Endodermal cell (in vitro differentiated cells): ENCODE measurements at regions not wholly inside any gene's neighbourhood (a gene's known extent, or its start where the extent isn't known, plus 50 kb on each side); places are given as distances from the start of the nearest gene placed in this dataset.

Experiments
- DNase-seq: peaks from one replicate; pipeline ENCODE4 v3.0.0-alpha.2; 2017
- H3K27ac ChIP-seq: 2 replicates; pipeline ENCODE4 v1.5.1; 2013; ENCODE audit warnings: mild to moderate bottlenecking, low read depth, low read length, moderate library complexity
- H3K27me3 ChIP-seq: 2 replicates; pipeline ENCODE4 v1.6.1; 2013; ENCODE audit warnings: mild to moderate bottlenecking, low read length, moderate library complexity; ENCODE audit not compliant: insufficient read depth, control insufficient read depth, poor library complexity, severe bottlenecking
- H3K36me3 ChIP-seq: 2 replicates; pipeline ENCODE4 v1.7.0; 2013; ENCODE audit warnings: mild to moderate bottlenecking, low read length, moderate library complexity; ENCODE audit not compliant: control insufficient read depth, insufficient read depth
- H3K4me1 ChIP-seq: one replicate; pipeline ENCODE4 v1.7.0; 2013; ENCODE audit warnings: low read length; ENCODE audit not compliant: control insufficient read depth, insufficient read depth
- H3K4me3 ChIP-seq: 2 replicates; pipeline ENCODE4 v1.5.1; 2013; ENCODE audit warnings: mild to moderate bottlenecking, low read length, moderate library complexity
- H3K9ac ChIP-seq: 2 replicates; pipeline ENCODE4 v1.6.1; 2013; ENCODE audit warnings: mild to moderate bottlenecking, low read length, moderate library complexity; ENCODE audit not compliant: poor library complexity, severe bottlenecking; ENCODE audit errors: extremely low read depth
- H3K9me3 ChIP-seq: 2 replicates; pipeline ENCODE4 v1.6.1; 2013; ENCODE audit warnings: mild to moderate bottlenecking, low read length, moderate library complexity; ENCODE audit not compliant: control insufficient read depth
- H3K27ac Mint-ChIP-seq: 2 replicates; pipeline ENCODE4 v1.8.0; 2020; ENCODE audit warnings: mixed read lengths
- H3K27me3 Mint-ChIP-seq: 2 replicates; pipeline ENCODE4 v1.8.0; 2021; ENCODE audit warnings: mild to moderate bottlenecking, mixed read lengths; ENCODE audit not compliant: insufficient read depth
- H3K36me3 Mint-ChIP-seq: 2 replicates; pipeline ENCODE4 v1.8.0; 2020; ENCODE audit warnings: low read depth, mixed read lengths
- H3K4me1 Mint-ChIP-seq: 2 replicates; pipeline ENCODE4 v1.8.0; 2020; ENCODE audit warnings: mixed read lengths
- H3K4me3 Mint-ChIP-seq: 2 replicates; pipeline ENCODE4 v1.8.0; 2020; ENCODE audit warnings: mild to moderate bottlenecking, moderate library complexity, mixed read lengths
- H3K9me3 Mint-ChIP-seq: 2 replicates; pipeline ENCODE4 v1.8.0; 2020; ENCODE audit warnings: mild to moderate bottlenecking, mixed read lengths
- WGBS, 2 experiments: methylation state at CpG; one replicate each; pipeline versions ENCODE4 v1.1.5 to v1.1.7; 2013; ENCODE audit warnings: missing lambda C conversion rate in 2 of 2, mixed read lengths in 1 of 2; ENCODE audit not compliant: insufficient coverage in 1 of 2, insufficient read length in 1 of 2; 5-methylcytosine and 5-hydroxymethylcytosine counted together
- TF ChIP-seq, protein P1 (sequence below): fragments of 200-600 bp; sonication (generic); conservative IDR thresholded peaks from 2 replicates; pipeline ENCODE4 v1.5.0; 2021; ENCODE audit warnings: antibody characterized with exemption, mild to moderate bottlenecking

DNA sequence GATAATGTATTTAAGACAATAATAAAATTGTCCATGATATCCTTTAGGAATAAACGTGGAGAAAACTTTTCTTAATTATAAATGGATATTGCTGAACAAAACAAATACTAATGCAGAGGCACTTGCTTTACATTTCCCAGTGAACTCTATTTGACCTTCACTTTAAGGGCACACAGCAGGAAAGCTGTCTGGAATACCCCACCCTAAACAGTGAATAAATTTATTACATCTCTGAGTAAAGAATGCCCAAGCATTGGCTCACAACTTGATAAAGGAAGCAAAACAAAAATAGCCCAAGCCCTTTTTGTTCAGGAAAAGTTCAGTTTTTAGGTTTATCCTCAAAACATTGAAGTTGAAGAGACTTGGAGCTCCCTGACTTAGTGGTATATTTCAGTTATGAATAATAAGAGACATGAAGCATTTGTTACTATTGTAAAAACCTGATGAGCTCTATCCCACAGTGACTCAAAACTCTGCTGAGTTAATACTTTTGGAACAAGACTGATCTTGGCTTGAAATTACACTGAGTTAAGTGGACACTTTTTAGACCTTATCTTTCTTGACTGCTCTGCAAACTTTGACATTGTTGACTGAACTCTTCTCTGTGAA is 353.9 kb downstream of the BCKDHB start:
- no peak overlapping the region for H3K4me3 ChIP-seq
- Mint-ChIP-seq H3K9me3 (no peaks in the 10 kb centered on the region), H3K27me3 (no peaks in the 10 kb centered on the region), H3K36me3 (peaks cover 5% of the 10 kb centered on the region), H3K4me1 (peaks cover 18% of the 10 kb centered on the region), H3K27ac (no peak overlapping the region), H3K4me3 (no peak overlapping the region)
- no peaks in the 10 kb centered on the region for H3K9me3 ChIP-seq
- no peak overlapping the region for H3K27ac ChIP-seq
- TF ChIP-seq, protein P1, sequence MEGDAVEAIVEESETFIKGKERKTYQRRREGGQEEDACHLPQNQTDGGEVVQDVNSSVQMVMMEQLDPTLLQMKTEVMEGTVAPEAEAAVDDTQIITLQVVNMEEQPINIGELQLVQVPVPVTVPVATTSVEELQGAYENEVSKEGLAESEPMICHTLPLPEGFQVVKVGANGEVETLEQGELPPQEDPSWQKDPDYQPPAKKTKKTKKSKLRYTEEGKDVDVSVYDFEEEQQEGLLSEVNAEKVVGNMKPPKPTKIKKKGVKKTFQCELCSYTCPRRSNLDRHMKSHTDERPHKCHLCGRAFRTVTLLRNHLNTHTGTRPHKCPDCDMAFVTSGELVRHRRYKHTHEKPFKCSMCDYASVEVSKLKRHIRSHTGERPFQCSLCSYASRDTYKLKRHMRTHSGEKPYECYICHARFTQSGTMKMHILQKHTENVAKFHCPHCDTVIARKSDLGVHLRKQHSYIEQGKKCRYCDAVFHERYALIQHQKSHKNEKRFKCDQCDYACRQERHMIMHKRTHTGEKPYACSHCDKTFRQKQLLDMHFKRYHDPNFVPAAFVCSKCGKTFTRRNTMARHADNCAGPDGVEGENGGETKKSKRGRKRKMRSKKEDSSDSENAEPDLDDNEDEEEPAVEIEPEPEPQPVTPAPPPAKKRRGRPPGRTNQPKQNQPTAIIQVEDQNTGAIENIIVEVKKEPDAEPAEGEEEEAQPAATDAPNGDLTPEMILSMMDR: no peak
- no peaks in the 10 kb centered on the region for H3K27me3 ChIP-seq
- no peaks in the 10 kb centered on the region for H3K4me1 ChIP-seq
- DNase-seq: no peak
- no peak overlapping the region for H3K9ac ChIP-seq
- WGBS, 2 experiments: 83% methylated on average over 1 of the region's 1 CpG; no CpG with 5 or more reads in 1 of the 2 experiments
- no peaks in the 10 kb centered on the region for H3K36me3 ChIP-seq

DNA sequence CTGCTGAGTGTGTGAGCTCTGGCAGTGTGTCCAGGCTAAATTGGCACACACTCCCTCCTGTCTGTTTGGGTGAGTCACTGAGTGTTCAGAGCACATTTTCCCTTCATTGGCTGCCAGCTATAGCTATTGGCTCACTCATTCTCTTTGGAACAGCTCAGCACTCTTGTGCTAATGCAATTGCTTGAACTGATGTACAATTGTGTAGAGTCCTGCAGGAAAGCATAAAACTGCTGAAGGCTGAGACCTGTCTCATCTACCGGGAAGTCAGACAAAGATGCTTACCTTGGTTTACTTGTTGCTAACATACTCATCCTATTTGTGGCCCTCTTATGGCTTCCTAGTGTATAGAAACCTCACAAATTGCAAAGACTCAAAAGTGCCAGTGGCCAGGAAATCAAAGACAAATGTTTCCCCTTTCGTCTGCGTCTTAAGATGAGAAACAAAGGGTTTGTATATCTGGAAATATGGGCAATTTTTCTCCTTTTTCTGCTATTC is 351.0 kb downstream of the BCKDHB start:
- Histone ChIP-seq H3K4me3 (no peak overlapping the region), H3K27me3 (no peaks in the 10 kb centered on the region), H3K4me1 (no peaks in the 10 kb centered on the region), H3K9ac (no peak overlapping the region), H3K9me3 (no peaks in the 10 kb centered on the region), H3K36me3 (no peaks in the 10 kb centered on the region), H3K27ac (no peak overlapping the region)
- Mint-ChIP-seq H3K27me3 (no peaks in the 10 kb centered on the region), H3K4me3 (no peak overlapping the region), H3K36me3 (peaks cover 5% of the 10 kb centered on the region), H3K27ac (no peak overlapping the region), H3K9me3 (no peaks in the 10 kb centered on the region), H3K4me1 (peaks cover 10% of the 10 kb centered on the region)
- 84 to 95% methylated on average over 3 of the region's 3 CpGs for WGBS, 2 experiments
- no peak for DNase-seq
- TF ChIP-seq, protein P1: no peak

DNA sequence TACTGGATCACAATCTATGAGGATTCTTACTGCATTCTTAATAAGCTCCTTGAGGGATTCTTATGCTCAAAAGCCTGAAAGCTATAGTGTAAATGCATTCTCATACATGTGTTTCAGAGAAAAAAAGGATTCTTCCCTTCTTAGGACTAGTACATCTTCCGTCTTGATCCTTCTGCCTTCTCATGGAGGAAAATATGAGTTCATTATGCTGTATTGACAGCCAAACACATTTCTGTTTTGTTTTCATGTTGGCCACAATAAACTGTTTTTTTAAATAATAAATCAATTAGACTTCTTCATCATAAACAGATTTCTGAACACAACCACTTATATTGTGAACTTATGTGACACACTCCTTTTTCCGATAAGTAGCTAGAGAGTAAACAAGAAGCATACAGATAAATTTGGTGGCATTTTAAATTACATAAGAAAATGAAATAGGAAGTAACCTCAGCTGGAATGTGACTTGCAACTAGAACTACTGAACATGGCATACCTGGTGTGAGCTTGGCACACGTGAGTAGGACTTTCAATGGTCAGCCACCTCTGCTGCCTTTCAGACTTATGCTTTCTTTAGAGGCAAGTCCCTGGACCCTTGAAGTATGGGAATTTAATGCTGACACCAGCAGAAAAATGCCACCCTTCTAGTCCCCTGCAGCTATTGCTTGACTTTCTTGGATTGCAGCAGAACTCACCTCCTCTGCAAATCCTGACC is 350.4 kb downstream of the BCKDHB start:
- H3K4me1 Mint-ChIP-seq: peaks cover 10% of the 10 kb centered on the region
- H3K27ac Mint-ChIP-seq: no peak overlapping the region
- H3K27me3 ChIP-seq: no peaks in the 10 kb centered on the region
- H3K4me1 ChIP-seq: no peaks in the 10 kb centered on the region
- no peaks in the 10 kb centered on the region for H3K9me3 ChIP-seq
- no peak for DNase-seq
- TF ChIP-seq, protein P1: no peak
- H3K4me3 ChIP-seq: no peak overlapping the region
- peaks cover 5% of the 10 kb centered on the region for H3K36me3 Mint-ChIP-seq
- no peaks in the 10 kb centered on the region for H3K27me3 Mint-ChIP-seq
- no peak overlapping the region for H3K9ac ChIP-seq
- WGBS, 2 experiments: 88 to 100% methylated on average over 1 to 3 of the region's 3 CpGs
- no peaks in the 10 kb centered on the region for H3K9me3 Mint-ChIP-seq
- no peak overlapping the region for H3K27ac ChIP-seq
- H3K4me3 Mint-ChIP-seq: no peak overlapping the region
- no peaks in the 10 kb centered on the region for H3K36me3 ChIP-seq
